ENCODE measurements at regions not wholly inside any gene's neighbourhood (a gene's known extent, or its start where the extent isn't known, plus 50 kb on each side); places are given as distances from the start of the nearest gene placed in this dataset.
"Not testable (repeated sequence)": the region's sequence is repeated elsewhere in the genome, so short reads cannot be mapped to it uniquely, and the experiment has no call there.

GRCh38 chr4:3586596-3586995 lies 54.4 kb upstream of the LRPAP1 start:
- DNase-seq, result peak in 1 of 2 experiments; percentile 44

- DNase-seq, result not testable (repeated sequence)
Measured at GRCh38 chr4:3585567-3585966, 53.3 kb upstream of the LRPAP1 start.

- no peak for DNase-seq
Measured at GRCh38 chr4:3582091-3582475, 49.9 kb upstream of the LRPAP1 start.

All from NCI-H524 (cell line).